WERI-Rb-1 (cell line): ENCODE measurements at regions not wholly inside any gene's neighbourhood (a gene's known extent, or its start where the extent isn't known, plus 50 kb on each side); places are given as distances from the start of the nearest gene placed in this dataset.
"Not testable (repeated sequence)": the region's sequence is repeated elsewhere in the genome, so short reads cannot be mapped to it uniquely, and the experiment has no call there.

Source experiments
- DNase-seq: peaks from one replicate; pipeline ENCODE4 v3.0.0-alpha.2; 2020
- H3K27ac ChIP-seq: fragments of 250-450 bp; sonication (Bioruptor Pico); 2 replicates; pipeline ENCODE4 v1.5.1; 2020; ENCODE audit warnings: mild to moderate bottlenecking, moderate library complexity
- H3K27me3 ChIP-seq: fragments of 250-450 bp; sonication (Bioruptor Pico); 2 replicates; pipeline ENCODE4 v1.5.1; 2021; ENCODE audit warnings: mild to moderate bottlenecking, low read depth, moderate library complexity; ENCODE audit not compliant: insufficient read depth, severe bottlenecking
- H3K36me3 ChIP-seq: fragments of 250-450 bp; sonication (Bioruptor Pico); 2 replicates; pipeline ENCODE4 v1.5.1; 2020; ENCODE audit warnings: mild to moderate bottlenecking, moderate library complexity
- H3K4me3 ChIP-seq: 2 replicates; pipeline ENCODE4 v1.5.1; 2011; ENCODE audit warnings: low read depth, mild to moderate bottlenecking, control low read depth, low read length
- H3K9me3 ChIP-seq: fragments of 250-450 bp; sonication (Bioruptor Pico); 2 replicates; pipeline ENCODE4 v1.5.1; 2021; ENCODE audit warnings: mild to moderate bottlenecking, moderate library complexity; ENCODE audit not compliant: severe bottlenecking
- TF ChIP-seq, protein P1 (sequence below): IDR thresholded peaks from 2 replicates; pipeline ENCODE4 v1.5.1; 2011; ENCODE audit warnings: low read depth, mild to moderate bottlenecking, control low read depth, inconsistent platforms, low read length

DNA sequence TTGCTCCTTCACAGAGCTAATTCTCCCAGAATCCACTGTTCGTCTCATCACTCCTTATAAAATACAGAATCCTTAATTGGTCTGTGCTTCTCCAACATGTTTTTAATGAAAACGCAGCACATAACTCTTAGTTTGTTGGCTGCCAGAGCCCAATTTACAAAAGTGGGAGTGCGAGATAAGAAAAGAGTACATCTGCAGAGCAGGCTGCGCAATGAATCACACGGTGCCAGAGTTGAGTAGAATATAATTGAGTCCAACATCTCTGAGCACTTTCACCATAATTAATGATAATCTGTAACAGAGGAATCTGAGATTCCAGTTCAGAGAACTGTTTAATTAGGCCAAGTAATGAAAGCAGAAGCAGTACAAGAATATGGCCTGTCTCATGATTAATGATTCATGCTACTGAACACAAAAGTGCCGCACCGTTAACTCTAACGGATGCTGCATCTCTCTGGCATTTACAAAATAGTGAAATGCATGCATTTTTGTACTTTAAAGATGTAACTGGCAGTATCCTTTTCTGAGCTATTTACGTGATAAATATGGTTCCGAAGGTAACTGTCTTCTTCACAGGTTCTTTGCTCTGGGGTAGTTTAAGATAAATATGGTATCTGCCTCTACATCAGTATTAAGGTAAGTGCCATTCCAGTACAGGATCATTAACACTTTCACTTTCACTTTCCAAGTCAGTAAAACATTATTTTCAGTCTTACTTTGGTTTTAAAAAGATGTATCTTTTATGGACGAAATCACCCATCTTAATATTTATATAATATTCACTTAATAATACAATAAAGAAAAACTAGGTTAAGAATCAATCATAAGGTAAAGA is 785.6 kb downstream of the NR4A2 start:
- no peaks in the 10 kb centered on the region for H3K27me3 ChIP-seq
- H3K4me3 ChIP-seq: no peak overlapping the region
- no peak for DNase-seq
- no peaks in the 10 kb centered on the region for H3K9me3 ChIP-seq
- TF ChIP-seq, protein P1, sequence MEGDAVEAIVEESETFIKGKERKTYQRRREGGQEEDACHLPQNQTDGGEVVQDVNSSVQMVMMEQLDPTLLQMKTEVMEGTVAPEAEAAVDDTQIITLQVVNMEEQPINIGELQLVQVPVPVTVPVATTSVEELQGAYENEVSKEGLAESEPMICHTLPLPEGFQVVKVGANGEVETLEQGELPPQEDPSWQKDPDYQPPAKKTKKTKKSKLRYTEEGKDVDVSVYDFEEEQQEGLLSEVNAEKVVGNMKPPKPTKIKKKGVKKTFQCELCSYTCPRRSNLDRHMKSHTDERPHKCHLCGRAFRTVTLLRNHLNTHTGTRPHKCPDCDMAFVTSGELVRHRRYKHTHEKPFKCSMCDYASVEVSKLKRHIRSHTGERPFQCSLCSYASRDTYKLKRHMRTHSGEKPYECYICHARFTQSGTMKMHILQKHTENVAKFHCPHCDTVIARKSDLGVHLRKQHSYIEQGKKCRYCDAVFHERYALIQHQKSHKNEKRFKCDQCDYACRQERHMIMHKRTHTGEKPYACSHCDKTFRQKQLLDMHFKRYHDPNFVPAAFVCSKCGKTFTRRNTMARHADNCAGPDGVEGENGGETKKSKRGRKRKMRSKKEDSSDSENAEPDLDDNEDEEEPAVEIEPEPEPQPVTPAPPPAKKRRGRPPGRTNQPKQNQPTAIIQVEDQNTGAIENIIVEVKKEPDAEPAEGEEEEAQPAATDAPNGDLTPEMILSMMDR: no peak
- H3K36me3 ChIP-seq: no peaks in the 10 kb centered on the region
- H3K27ac ChIP-seq: no peak overlapping the region

DNA sequence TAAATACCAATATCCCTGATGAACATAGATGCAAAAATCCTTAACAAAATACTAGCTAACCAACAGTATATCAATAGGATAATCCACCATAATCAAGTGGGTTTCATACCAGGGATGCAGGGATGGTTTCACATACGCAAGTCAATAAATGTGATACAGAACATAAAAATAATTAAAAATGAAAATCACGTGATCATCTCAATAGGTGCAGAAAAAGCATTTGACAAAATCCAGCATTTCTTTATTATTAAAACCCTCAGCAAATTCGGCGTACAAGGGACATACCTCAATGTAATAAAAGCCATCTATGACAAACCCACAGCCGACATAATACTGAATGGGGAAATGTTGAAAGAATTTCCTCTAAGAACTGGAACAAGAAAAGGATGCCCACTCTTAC is 793.5 kb downstream of the NR4A2 start:
- H3K27me3 ChIP-seq, DNase-seq, H3K36me3 ChIP-seq, H3K9me3 ChIP-seq, H3K27ac ChIP-seq, H3K4me3 ChIP-seq: not testable (repeated sequence)

DNA sequence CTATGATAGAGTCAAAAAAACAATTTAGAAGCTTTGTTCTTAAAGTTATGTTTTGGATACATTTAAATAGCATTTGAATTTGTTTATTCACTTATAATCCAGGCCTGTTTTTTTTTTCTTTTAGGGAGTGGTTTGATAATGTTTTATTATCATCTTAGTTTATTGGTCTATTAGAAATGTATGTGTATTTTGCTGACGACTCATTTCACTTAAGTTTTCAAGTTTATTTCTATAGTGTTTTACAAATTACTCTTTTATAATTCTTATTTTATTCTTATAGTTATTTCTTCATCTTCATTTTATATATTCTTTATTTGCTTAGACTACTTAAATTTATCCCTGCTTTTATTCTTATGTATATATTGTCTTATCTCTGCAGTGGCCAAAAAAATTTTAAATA is 804.5 kb downstream of the NR4A2 start:
- Histone ChIP-seq H3K4me3 (no peak overlapping the region), H3K9me3 (no peaks in the 10 kb centered on the region), H3K27ac (no peak overlapping the region), H3K27me3 (no peaks in the 10 kb centered on the region), H3K36me3 (no peaks in the 10 kb centered on the region)
- no peak for DNase-seq
- TF ChIP-seq, protein P1: no peak

DNA sequence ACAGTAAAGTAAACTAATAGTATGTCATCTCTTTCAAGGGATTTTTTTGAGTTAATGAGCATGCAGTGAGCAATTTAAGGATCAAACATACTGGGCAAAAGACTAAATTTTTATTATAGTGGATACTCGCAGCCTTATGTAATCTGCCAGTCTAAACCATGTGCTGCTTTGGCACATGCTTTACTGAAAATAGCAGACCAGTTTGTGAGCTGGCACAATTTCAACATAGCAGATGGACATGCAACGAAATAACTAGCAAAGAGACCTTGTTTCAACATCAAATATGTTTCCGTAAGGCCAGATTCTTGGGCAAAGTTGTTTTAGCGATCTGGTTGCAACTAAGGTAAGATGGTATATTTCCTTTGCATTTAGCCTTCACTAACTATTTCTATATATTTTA is 807.3 kb downstream of the NR4A2 start:
- Histone ChIP-seq H3K9me3 (no peaks in the 10 kb centered on the region), H3K27ac (no peak overlapping the region), H3K4me3 (no peak overlapping the region), H3K27me3 (no peaks in the 10 kb centered on the region), H3K36me3 (no peaks in the 10 kb centered on the region)
- TF ChIP-seq, protein P1: no peak
- no peak for DNase-seq

DNA sequence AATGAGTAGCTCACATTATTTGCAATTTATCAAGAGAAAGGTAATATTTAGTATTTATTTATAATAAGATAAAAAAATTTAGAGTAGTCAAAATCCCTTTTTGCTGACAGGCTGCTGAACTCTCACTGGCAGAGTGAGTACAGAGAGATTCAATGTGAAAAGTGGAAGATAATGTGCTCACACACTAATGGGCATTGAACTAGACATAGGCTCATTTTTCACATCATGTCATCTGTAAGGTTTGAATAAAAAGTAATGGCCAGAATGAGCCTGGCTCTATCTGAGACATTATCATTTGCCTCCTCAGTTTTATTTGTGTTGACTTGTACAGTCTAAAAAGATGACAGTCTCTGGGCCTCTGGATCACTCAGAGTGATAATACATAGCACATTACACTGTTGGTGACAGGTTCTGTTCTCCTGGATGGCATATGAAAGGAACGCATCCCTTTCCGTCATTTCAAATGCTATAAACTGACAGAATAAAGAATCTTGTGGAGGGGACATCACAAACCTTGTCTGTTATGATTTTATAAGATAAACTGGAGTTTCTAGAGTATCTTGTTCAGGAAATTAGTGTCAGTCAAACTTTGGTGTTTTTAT is 812.9 kb downstream of the NR4A2 start:
- Histone ChIP-seq H3K36me3 (no peaks in the 10 kb centered on the region), H3K27me3 (no peaks in the 10 kb centered on the region), H3K4me3 (no peak overlapping the region), H3K27ac (no peak overlapping the region), H3K9me3 (no peaks in the 10 kb centered on the region)
- TF ChIP-seq, protein P1: no peak
- no peak for DNase-seq

DNA sequence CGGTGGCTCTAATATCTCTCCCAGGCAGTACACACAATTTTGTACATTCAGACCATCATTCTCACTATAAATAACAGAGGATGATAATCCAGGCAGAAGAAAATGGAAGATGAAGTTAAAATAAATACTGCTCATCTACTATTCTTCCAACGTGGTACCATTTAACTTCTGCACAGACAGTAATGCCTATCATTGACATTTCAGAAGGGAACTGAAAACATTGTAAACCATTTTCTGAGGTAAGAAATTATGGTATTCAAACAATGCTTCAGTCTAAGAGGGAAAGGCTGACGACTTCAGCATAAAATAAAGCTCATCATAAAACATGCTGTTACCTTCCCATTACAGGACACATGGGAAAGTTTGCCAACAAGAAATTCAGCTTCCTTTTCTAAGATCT is 814.4 kb downstream of the NR4A2 start:
- Histone ChIP-seq H3K36me3 (no peaks in the 10 kb centered on the region), H3K27me3 (no peaks in the 10 kb centered on the region), H3K27ac (no peak overlapping the region), H3K9me3 (no peaks in the 10 kb centered on the region), H3K4me3 (no peak overlapping the region)
- TF ChIP-seq, protein P1: no peak
- no peak for DNase-seq
